ENCODE measurements at regions not wholly inside any gene's neighbourhood (a gene's known extent, or its start where the extent isn't known, plus 50 kb on each side); places are given as distances from the start of the nearest gene placed in this dataset.

DNA sequence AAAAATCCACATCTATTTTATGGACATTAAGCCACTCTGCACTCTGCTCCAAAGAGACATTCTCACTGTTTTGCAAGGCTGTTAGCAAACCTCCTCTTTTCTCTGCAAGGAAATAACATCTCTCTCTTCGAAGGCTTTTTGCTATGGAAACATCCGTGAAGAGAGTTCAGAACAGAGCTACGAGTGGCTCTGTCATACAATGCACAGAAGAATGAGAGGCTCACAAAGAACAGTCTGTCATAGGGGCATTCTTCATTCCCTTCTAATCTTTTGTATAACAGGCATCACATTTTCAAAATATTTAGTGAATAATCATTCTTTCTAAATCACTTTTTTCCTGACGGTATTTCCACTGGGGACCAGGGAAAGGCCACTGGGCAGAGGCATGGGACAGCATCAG is 346.1 kb downstream of the IRS2 start:
- no peak for DNase-seq (ENCODE audit: low read depth)

DNA sequence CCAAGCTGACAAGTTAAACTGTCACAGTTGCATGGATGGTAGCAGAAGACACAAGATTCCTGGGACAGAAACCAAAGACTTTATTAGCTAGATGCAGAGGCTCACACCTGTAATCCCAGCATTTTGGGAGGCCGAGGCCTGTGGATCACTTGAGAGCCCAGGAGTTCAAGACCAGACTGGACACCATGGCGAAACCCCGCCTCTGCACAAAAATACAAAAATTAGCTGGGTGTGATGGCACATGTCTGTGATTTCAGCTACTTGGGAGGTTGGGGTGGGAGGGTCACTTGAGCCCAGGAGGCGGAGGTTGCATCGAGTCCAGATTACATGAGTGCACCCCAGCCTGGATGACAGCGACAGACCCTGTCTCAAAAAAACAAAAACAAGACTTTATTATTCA is 346.6 kb downstream of the IRS2 start:
- DNase-seq (ENCODE audit: low read depth) = no peak

DNA sequence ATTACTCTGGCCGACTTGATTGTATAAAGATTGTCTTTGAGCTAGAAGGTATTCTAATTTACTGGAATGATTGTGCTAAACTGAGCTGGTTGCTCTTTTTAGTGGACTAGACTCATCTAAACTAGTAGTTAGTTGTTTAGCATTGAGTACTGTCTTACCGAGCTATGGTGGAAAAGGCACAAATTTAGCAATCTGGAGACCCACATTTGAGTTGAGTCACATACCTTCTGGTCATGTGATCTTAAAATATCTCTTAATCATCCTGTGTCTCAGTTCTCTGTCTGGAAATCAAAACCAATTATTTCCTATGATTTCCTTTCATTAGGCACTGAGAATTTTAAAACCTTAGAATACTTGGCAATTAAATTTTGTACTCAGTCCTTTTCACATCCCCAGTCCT is 349.5 kb downstream of the IRS2 start:
- no peak for DNase-seq (ENCODE audit: low read depth)

DNA sequence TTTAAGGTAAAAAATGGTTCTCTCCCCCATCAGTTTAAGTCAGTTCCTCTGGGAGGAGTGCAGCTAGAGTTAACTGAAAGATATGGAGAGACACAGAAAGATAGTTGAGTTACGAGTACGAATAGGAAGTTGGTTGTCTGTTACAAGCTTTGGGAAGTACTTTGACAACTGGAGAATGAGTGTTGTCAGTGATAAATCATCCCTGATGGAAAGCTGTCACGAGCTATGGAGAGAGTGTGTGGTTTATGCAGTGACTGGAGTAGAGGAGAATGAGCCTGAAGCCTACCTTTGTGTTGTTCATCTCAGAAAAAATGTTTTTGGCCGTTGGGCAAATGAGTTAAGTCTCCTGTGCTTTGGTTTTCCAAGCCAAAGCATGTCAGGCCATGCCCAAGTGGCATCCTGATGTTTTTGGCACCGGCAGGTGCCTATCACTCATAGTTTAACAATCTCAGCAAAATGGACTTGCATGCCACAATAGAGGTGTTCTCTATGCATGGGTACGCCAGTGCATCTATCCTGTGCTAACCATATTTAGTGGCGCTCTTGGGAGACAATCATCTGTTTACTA is 350.2 kb downstream of the IRS2 start:
- no peak for DNase-seq (ENCODE audit: low read depth)

DNA sequence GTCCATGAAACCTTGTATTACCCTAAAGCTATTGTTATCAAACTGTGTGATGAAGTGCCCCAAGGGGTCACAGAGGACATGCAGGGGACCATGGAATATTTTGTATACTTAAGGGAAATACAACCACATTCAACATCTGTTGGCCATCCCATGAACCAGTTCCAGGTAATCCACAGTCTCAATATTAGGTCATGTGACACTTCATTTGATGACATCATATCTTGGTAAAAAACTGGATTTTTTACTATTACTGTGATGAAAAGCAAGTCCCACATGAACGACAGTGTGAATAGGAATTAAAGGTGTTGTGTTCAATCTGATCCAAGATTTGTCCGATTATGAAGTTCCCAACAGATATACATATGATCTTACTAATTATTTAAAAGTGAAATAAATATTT is 355.2 kb downstream of the IRS2 start:
- no peak for DNase-seq (ENCODE audit: low read depth)

DNA sequence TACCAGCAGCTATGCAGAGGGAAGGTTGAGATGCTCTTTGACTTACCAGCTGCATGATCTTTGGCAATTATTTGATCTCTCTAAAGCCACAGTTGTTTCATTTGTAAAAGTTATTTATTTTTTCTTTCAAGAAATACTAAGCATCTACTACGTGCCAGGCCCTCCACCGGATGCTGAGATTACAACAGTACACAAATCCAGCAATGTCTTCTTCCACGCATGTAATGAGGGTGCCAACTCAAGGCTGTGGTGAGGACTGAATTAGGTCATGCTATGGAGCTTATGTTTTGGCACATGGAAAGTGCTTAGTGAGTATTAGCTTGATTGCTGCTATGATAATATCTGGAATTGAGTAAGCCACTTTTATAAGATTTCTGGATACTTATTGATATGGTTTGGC is 358.2 kb downstream of the IRS2 start:
- no peak for DNase-seq (ENCODE audit: low read depth)

DNA sequence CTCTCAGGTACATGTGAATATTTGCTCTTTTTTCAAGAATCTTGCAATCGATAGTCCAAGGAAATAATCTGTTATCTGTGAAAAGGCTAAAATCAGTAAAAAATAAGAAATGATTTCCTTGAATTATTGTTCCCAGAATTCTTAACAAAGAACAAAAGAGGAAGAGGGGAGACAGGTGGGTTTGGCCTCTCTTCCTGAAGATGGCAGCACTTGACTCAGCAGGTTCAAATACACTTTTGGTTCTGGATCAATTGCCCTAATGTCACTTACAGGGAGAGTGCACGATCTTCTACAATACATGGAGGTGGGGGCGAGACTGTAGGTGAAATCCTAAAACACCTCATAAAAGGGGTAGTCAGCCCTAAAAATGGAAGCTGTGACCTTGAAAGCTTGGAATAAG is 358.7 kb downstream of the IRS2 start:
- DNase-seq (ENCODE audit: low read depth) = no peak

DNA sequence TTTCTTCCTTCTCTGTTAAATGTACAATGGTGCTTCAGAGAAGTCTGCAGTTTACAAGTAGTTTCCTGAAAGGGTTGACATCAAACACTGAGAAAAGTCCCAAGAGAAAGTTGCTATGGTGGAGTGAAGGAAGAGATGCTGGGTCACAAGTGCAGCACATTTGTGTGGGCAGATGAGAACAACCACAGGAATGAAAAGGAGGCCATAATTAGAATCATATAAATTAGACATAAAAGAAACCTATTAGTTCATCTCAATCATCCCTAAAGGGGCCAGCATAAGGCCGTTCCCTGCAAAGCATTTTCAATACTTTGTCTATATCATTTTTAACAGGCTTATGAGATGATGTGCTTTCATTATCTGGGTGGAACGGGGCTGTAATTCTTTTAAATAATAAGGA is 359.2 kb downstream of the IRS2 start:
- DNase-seq (ENCODE audit: low read depth) = no peak

DNA sequence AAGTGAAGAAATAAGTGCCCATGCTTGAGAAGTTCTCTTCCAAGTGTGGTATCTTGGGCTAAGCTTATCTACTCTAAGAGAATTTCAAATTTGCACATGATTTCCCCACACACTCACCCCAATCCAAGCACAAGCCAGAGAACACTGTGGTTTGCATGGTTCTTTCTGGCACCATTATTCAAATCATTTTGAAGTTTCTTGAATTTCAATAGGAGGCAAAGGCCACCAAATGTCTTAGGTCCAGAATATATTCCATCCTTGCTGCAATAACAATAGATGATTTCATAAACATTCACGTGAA is 359.7 kb downstream of the IRS2 start:
- DNase-seq (ENCODE audit: low read depth) = no peak

DNA sequence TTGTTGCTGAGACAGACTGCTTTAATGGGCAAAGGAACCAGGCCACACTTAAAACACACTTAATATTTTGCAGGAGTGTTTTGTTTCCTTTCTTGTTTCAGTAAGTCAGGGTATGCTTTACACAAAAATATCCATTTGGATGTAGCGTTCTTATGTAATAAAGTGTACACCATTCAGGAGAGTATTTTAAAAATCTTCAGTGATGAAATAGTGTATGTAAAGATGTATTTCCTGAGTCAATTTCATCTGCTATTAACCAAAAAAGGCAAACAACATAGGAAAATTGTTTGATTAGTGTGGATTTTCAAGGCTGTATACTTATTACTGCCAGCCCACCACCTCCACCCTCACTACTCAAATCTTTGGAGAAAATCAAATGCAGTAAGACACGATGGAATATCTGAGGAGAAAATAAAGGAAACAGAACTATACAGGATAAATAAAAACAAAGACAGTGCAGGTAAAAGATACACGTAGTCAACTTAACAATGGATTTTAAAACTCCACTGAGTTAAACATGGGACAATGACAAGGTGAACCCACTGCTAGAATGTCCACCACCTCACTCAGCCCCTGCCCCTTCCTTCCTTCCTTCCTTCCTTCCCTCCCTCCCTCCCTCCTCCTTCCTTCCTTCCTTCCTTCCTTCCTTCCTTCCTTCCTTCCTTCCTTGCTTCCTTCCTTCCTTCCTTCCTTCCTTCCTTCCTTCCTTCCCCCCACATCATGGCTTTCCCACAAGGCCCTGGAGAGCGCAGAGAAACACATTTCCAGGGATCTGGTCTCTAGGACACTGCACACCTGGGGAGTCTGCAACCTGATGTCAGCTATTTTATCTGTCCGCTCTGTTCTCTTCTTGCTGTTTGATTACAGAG is 360.3 kb downstream of the IRS2 start:
- DNase-seq (ENCODE audit: low read depth) = no peak

DNA sequence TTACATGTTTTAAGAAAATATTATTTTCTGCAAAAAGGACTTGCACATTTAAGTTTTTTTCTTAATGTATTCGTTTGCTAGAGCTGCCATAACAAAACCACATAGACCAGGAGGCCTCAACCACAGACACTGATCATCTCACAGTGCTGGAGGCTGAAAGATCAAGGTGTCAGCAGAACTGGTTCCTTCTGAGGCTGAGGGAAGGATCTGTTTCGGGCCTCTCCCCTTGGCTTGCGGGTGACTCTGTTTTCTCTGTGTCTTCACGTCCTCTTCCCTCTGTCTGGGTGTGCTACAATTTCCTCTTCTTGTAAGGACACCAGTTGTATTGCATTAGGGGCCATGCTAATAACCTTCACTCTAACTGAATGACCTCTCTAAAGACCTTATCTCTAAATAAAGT is 364.2 kb downstream of the IRS2 start:
- no peak for DNase-seq (ENCODE audit: low read depth)

DNA sequence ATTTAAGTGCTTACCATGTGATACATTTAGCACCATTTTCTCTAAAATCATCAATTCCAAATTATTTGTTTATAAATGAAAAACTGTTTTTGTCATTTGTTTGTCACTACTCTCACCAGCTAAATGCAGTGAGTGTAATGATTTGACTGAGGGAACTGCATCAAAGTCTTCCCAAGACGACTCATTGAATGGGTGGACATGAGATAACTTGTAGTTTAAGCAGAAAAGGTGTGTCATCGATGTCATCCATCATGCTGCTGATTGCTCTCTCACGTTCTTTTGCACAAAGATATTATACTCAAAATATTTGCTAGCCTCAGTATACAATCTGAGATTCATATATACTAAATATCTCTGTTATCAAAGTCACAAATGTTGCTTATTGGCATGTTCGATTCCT is 366.5 kb downstream of the IRS2 start:
- DNase-seq (ENCODE audit: low read depth) = no peak

DNA sequence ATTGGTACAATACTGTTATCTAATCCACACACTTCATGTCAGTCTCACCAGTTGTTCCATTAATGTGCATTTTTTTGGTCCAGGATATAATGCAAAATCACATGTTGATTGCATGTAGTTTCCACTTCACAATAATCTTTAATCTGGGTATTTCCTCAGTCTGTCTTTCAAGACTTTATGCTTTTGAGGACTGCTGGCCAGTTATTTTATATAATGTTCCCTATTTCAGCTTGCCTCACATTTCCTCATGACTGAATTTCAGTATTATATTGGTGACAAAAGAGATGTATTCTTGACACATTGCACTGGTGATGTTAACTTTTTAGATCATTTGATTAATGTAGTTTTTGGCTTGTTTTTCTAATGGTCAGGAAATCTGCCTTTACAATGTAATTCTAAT is 368.3 kb downstream of the IRS2 start:
- DNase-seq (ENCODE audit: low read depth) = no peak

DNA sequence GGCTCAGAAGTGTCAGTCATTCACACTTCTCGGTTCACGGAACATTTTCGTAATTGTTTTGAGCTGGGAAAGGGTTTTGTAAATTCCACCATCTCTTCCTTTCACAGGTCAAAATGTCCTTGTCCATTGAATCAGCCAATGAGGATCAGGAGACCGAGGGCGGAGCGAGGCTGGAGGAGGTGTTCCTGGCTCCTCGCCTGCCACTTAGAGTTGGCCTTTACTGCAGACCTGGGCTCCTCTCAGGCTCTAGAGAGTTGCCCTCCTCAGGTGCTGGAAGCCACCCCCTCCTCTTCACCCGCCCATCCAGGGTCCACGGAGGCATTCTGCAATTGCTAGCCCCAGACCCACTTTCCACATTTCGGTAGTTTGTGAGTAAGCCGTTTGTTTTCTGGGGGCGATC is 370.4 kb downstream of the IRS2 start:
- DNase-seq (ENCODE audit: low read depth) = no peak

DNA sequence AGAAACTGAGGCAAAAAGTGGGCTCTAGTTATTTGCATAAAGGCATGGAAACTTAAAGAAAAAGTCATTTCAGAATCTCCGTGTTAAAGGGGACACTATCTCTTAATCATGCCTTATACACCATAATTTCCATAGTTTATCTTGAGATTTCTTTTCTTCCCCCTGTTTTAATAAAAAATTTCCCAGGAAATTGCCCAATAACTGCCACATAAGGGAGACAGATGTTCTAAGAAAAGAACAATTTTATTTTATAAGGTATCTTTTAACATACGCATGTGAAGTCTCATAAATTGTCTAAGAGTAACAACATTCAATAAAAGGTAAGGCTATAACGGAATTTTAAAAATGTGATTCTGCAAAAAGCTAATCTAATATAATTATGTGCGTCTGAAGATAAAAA is 371.3 kb downstream of the IRS2 start:
- no peak for DNase-seq (ENCODE audit: low read depth)

DNA sequence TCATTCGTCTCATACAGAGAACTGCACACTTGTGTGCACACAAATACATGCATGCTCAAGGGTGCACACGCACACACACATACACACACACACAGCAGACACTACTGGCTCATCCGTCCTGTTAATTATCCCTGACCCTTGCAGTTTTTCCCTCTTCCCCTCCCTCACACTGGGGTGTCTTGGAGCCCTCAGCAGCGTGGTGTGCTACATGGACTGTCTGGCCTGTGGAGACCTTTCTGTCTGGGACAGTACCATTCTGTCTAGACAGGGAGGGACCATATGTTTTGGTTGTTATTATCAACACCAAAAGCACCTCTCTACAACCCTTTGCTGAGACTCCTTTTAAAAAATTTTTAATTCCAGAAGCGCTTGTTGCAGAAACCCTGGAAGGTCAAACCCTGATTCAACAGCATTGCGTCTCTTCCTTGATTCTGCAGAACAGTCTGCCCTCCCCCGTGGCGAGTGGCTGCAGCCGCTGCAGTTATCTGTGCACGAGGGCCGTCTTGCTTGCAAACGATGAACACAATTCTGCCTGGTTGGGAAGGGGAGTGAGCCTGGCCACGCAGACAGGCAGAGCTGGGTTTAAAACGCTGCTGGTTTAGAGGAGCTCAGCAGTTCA is 374.0 kb downstream of the IRS2 start:
- DNase-seq (ENCODE audit: low read depth) = no peak

DNA sequence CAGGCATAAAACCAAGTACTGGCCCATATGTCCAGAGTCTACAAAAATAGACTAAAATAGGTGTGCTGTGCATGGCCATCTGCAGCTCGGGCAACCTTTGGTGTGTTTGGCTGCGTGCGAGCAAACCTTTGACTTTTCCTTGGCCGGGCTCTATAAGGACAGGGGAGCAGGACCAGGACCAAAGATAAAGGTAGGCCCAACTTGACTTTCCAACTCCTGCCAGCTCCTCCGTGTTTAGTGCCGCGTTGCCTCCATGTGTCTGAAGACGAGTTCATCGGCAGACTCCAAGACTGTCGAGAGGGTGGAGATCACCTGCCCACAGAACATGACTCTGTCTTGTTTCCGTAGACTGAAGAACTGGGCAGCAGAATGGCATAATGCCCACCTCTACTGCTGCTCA is 375.5 kb downstream of the IRS2 start:
- DNase-seq (ENCODE audit: low read depth) = no peak

DNA sequence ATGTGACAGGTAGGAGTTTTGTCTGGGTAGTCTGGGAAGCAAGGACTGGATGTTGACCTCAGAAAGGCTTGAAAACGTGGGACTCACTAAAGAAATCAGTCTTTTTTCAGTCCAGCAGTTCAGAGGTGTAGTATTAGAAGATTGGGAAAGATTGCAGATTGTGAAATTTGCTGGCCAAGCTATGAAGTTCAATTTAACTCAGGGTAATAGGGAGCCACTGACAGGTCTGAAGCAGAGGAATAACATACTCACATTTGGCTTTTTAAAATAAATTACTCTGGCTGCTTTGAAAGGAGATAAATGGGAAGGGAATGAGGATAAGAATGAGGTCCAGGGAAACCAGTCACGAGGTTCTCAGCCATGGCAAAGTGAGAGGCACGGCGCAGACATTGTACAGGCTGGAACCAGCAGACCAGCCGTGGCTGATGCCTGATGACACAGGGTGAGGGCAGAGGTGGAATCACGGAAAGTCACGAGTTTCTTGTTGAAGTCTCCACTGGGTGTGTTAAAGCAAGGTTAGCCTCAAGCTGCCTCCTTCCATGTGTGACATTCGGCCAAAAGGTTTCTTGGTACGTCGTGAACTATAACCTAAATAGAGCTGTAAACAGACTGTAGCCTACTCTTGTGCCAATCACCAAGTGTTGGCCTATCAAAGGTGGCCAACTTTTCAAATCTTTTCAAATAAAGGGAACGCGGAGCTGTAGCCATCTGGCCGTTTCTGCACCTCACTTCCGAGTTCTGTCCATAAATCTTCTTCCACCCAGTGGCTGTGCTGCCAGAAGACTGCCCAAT is 377.6 kb downstream of the IRS2 start:
- DNase-seq (ENCODE audit: low read depth) = no peak

DNA sequence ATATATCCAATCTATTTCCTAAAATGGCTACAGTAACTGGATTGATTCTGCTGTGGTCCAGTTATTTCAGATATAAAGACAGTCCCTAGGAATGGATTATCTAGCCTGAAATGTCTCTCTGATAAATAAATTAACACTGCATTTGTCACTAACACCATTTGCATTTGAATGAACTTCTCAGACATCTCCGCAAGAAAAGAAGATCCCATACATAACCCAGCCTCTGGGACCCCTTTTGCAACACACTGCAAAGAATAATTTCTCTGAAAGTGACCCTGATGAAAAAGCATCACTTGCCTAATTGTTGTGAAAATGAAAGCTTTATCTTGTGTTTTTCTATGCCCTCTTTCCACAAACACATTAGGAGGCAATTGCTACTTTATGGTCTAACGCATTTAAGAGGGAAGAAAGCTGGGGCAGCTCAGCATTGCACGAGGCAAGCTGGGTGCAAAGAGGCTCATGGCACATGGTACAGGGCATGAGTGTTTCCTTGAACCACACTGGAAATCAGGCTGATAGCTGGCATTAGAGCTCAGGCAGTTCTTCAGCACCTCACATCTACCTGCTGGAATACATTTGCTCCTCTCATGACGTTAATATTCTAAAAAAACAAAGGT is 379.9 kb downstream of the IRS2 start:
- DNase-seq (ENCODE audit: low read depth) = no peak

DNA sequence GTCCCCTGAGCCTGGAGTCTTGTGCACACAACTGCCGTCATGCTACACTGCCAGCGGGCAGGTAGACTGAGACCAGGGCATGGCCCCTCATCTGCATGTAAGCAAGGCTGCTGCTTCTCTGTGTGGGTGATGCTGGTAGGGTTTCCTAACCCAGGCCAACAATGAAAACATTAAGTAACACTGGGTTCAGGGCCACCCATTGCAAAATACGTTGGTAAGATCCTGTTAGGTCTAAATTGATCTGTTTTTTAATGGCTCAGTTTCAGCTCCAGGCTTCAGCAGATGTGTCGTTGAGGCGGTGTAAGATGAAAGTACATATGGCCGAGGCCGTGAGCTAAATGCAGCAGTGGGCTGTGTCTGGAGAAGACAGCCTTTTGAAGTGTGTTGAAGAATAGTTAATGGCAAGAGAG is 383.4 kb downstream of the IRS2 start:
- DNase-seq (ENCODE audit: low read depth) = no peak

DNA sequence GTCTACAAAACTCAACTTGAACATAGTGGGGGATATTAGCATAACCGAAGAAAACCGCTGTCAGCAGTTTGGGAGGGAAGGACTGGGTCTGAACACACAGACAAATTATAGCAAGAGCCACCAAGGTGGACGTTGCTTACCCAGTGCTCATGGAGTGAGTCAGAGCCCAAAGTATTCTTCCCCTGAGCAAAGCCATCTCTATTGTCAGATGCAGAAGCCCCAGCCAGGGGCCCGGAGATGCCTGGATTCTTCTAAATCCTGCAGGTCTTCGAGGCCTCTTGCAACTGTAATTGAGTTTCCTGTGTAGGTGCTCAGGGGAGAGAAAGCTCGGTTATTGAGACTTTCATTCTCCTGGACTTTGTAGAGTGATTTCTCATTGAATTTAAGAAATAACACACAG is 384.5 kb downstream of the IRS2 start:
- DNase-seq (ENCODE audit: low read depth) = no peak

DNA sequence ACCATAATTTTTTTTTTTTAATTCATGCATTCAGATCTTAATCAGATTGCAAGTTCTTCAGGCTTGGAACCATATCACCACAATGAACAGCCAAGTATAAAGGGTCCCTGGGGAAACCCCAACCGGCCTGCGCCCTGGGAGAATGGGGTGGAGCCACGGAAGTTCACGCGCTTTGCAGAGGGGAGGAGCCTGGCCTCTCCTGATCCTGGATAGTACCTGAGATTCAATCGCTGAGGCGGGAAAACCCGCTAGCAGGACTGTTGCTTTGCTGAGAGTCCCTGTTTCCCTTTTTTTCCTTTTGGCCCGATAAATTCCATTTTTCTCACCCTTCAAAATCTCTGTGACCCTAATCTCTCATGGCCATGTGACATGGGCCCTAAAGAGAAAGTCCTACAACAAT is 385.1 kb downstream of the IRS2 start:
- DNase-seq (ENCODE audit: low read depth) = no peak
